ENCODE measurements at regions not wholly inside any gene's neighbourhood (a gene's known extent, or its start where the extent isn't known, plus 50 kb on each side); places are given as distances from the start of the nearest gene placed in this dataset.

DNA sequence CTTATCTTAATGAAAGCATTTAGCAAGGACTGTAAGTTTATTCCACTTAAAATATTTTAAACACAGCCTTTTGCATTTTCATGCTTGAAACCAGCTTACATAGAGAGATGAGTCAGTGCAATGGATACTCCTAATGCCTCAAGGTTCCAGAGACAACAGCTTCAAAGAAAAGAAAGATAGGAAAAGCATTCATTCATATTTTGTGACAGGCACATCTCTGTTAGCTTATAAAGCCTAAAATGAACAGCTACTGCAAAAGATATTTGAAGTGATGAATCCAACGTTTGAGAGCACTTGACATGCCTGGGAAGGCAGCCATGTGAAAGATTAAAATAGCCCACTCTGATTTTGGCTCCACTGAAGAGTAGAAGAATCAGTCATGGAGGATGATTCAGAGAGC, 814.5 kb downstream of the RPS29 start:
- DNase-seq (no peak), ATAC-seq (replicated peaks) (no peak)
- Mint-ChIP-seq H3K27ac (no peak overlapping the region), H3K36me3 (no peaks in the 10 kb centered on the region), H3K4me3 (no peak overlapping the region), H3K4me1 (no peaks in the 10 kb centered on the region), H3K9me3 (peaks cover 7 to 14% of the 10 kb centered on the region in 2 donors), H3K27me3 (no peaks in the 10 kb centered on the region)

DNA sequence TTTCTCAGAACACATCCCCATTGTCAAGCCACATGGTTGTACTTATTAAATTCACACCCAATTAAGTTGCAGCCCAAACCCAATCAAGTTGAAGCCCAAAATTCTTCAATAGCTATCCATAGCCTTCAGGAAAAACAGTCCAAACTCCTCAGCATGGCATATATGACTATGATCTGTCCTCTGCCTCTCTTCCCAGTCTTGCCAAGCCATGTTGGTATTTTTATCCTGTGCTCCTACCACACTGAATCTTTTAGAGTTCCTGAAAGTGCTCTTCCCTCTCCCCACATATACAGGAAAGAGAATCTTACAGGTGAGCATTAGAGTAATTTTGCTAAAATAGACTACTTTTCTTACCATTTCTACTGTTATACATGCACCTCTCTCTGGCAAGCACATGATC, 834.9 kb downstream of the RPS29 start:
- Mint-ChIP-seq H3K27ac (no peak overlapping the region), H3K27me3 (no peaks in the 10 kb centered on the region), H3K4me3 (no peak overlapping the region), H3K36me3 (no peaks in the 10 kb centered on the region), H3K4me1 (no peaks in the 10 kb centered on the region), H3K9me3 (peaks cover 4 to 5% of the 10 kb centered on the region in 2 donors)
- DNase-seq (no peak), ATAC-seq (replicated peaks) (no peak)

DNA sequence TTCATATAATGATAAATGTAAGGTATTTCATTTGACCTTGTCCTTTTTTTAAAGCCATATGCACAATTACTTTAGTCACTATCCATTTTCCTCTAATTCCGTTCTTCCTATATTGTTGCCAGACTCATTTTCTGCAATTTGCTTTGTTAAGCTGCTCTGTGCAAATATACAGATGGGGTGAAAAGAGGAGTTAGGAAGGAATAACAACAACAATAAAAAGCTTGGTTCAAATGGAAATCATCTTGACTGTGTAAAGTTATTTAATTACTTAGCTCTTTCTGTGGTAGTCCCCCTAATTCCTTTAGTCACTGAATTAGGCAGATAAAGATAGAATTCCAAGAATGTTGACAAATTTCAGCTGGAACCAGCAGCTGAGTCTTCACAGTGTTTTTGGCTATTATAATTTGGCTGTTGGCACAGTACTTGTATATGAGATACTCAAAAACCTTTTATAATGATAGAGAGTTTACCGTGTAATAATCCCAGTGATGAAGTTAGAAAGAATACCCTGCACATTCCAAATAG, 838.0 kb downstream of the RPS29 start:
- Mint-ChIP-seq H3K9me3 (peaks cover 0 to 2% of the 10 kb centered on the region in 2 donors), H3K27me3 (no peaks in the 10 kb centered on the region), H3K27ac (no peak overlapping the region), H3K4me3 (no peak overlapping the region), H3K4me1 (no peaks in the 10 kb centered on the region), H3K36me3 (no peaks in the 10 kb centered on the region)
- DNase-seq = no peak
- ATAC-seq (replicated peaks) = no peak

DNA sequence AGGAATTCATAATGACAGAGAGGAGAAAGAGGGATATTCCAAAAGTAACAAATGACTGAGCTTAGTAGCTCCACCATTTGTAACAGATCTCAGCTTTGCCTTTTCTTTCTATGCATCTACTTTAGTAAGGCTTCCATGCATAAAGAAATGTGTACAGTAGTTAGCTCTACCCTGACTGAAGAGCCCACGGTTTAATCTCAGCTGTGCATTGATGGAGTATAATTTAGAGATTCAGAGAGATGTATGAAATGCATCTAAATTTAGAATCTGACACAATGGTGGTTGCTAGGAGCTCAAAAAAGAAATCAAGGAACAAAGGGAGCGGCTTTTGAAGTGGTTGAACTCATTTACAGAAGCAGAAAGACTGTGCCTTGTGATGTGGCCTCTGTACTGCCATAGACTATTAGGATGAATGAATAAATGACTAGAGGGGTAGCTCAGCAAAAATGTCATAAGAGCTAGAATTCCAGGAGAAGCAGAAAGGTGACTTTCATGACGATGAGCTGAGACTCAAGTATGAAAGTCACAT, 838.6 kb downstream of the RPS29 start:
- H3K27ac Mint-ChIP-seq = no peak overlapping the region
- H3K4me1 Mint-ChIP-seq = no peaks in the 10 kb centered on the region
- no peak for ATAC-seq (replicated peaks)

DNA sequence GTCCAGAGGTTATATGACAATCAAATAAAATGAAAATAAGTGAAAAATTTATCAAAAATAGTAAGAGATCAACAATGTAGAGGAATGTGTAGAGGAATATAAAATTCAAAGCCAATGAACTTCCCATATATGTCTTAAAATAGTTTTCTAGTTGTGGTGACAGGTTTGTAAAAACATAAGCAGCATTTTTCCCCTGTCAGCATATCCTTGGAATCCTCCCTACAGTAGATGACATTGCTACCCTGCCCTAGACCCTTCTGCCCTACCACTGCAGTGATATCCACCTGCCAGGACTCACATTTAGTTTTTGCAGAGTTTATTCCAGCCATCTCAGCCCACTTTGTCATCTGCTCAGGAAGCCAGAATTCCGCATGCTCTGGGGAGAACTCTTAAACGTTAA, 842.0 kb downstream of the RPS29 start:
- no peak overlapping the region for H3K4me3 Mint-ChIP-seq
- no peaks in the 10 kb centered on the region for H3K27me3 Mint-ChIP-seq
- no peak overlapping the region for H3K27ac Mint-ChIP-seq
- no peaks in the 10 kb centered on the region for H3K36me3 Mint-ChIP-seq
- H3K9me3 Mint-ChIP-seq = peaks cover 0 to 2% of the 10 kb centered on the region in 2 donors
- no peaks in the 10 kb centered on the region for H3K4me1 Mint-ChIP-seq
- DNase-seq = no peak
- ATAC-seq (replicated peaks) = no peak

More for the DNA sequence above, 838.6 kb downstream of the RPS29 start:
- Mint-ChIP-seq H3K4me3 (no peak overlapping the region), H3K27me3 (no peaks in the 10 kb centered on the region), H3K36me3 (no peaks in the 10 kb centered on the region), H3K9me3 (peaks cover 0 to 2% of the 10 kb centered on the region in 2 donors)
- DNase-seq = no peak

DNA sequence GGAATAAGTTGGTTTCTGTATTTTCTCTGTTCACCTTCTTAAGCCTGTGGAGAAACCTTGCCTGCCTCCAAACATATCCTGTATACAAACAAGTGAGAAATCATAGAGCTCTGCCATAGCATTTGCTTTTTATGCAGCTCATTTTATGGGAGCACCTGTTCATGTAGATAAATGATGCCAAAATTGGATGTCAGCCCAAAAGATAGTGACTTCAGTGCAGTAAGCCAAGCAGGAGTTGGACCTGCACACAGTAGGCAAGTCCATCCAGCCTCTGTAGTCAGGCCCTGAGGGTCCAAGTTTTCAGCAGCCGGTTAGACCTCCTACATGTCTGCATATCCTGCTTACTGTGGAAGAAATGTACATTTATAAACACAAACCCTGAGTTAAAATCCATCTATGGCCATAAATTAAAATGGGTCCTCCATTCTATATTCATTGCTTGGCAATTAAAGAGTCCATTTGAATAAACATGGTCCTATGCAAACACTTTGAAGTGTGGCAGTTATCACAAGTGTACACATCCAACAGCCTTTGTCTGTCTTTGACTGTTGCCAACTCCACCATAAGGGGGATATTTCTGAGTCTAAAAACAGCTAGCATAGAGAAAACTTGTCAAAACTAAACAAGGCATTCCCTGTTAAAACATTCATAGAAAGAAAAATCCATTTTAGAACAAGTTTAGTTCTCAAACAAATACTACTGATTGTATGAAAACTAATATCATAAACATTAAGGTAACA, 847.8 kb downstream of the RPS29 start:
- Mint-ChIP-seq H3K4me1 (no peaks in the 10 kb centered on the region), H3K4me3 (no peak overlapping the region), H3K36me3 (no peaks in the 10 kb centered on the region), H3K9me3 (peaks cover 6 to 11% of the 10 kb centered on the region in 2 donors), H3K27ac (no peak overlapping the region), H3K27me3 (no peaks in the 10 kb centered on the region)
- ATAC-seq (replicated peaks) (no peak), DNase-seq (no peak)

DNA sequence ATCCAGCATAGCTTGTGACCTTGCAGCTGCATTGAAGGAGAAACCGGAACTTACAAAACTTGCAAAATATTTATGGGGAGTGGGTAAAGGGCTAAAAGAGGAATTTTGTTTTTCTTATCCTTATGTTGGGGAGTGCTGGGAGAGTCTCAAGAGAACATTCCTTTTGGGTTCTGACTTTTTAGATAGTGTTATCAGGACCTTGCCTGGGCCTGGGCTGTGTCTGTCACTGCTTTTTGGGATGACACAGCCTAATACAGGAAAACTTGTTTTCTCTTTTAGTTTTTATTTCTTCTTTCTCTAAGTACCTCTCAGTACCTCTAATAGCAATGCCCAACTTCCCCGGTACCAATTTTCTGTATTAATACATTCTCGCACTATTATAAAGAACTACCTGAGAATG, 850.6 kb downstream of the RPS29 start:
- H3K27ac Mint-ChIP-seq = no peak overlapping the region

DNA sequence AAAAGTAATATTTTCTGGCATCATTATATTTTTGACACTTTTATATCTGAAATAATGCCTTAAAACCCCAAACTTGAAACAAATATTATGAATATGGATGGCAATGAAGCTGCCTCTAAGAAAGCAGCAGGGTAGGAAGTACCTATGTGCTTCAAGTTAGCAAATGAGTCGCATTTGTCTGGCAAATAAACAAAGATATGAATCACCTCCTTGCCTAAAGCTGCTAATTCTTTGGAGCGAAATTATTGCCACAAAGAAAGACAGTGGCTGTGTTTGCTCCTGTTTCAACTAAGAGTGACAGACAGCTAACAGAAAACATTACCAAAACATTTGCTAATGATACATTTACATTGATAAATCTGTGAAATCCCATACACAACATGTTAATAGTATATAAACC, 854.9 kb downstream of the RPS29 start:
- DNase-seq = no peak
- no peak for ATAC-seq (replicated peaks)
- no peaks in the 10 kb centered on the region for H3K36me3 Mint-ChIP-seq
- no peaks in the 10 kb centered on the region for H3K27me3 Mint-ChIP-seq
- H3K27ac Mint-ChIP-seq = no peak overlapping the region
- H3K9me3 Mint-ChIP-seq = peaks cover 6 to 11% of the 10 kb centered on the region in 2 donors
- H3K4me3 Mint-ChIP-seq = no peak overlapping the region
- no peaks in the 10 kb centered on the region for H3K4me1 Mint-ChIP-seq

More for the DNA sequence above, 850.6 kb downstream of the RPS29 start:
- H3K36me3 Mint-ChIP-seq = no peaks in the 10 kb centered on the region
- no peaks in the 10 kb centered on the region for H3K27me3 Mint-ChIP-seq
- ATAC-seq (replicated peaks) (no peak), DNase-seq (no peak)
- H3K9me3 Mint-ChIP-seq = peaks cover 6 to 11% of the 10 kb centered on the region in 2 donors
- H3K4me3 Mint-ChIP-seq = no peak overlapping the region
- no peaks in the 10 kb centered on the region for H3K4me1 Mint-ChIP-seq

DNA sequence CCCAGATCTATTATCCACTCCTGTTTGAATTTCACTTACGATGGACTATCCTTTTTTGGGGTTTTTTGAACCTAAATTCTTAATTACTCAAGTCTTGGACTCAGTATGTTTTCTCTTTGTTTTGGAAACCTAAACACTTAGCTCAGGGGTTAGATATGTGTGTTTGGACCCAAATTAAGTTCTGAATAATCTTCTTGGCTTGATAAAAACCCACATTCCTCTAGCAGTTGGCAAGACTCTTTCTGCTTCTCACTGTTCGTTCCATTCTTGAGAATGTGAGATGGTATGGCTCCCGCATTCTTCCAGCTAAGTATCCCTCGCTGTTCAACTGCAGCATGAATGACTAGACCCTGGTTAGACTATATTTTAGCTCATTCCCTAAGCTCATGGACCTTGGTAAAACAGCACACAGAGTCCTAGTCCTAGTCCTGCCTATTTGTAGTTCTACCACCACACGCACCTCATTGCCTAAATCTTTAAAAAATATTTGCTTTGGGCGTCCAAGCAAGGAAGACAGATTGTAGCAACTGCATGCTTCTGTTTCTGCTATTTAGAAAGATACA, 860.0 kb downstream of the RPS29 start:
- no peaks in the 10 kb centered on the region for H3K36me3 Mint-ChIP-seq
- no peaks in the 10 kb centered on the region for H3K9me3 Mint-ChIP-seq
- no peaks in the 10 kb centered on the region for H3K4me1 Mint-ChIP-seq
- DNase-seq = no peak
- H3K4me3 Mint-ChIP-seq = no peak overlapping the region
- H3K27ac Mint-ChIP-seq = no peak overlapping the region
- H3K27me3 Mint-ChIP-seq = no peaks in the 10 kb centered on the region
- no peak for ATAC-seq (replicated peaks)

DNA sequence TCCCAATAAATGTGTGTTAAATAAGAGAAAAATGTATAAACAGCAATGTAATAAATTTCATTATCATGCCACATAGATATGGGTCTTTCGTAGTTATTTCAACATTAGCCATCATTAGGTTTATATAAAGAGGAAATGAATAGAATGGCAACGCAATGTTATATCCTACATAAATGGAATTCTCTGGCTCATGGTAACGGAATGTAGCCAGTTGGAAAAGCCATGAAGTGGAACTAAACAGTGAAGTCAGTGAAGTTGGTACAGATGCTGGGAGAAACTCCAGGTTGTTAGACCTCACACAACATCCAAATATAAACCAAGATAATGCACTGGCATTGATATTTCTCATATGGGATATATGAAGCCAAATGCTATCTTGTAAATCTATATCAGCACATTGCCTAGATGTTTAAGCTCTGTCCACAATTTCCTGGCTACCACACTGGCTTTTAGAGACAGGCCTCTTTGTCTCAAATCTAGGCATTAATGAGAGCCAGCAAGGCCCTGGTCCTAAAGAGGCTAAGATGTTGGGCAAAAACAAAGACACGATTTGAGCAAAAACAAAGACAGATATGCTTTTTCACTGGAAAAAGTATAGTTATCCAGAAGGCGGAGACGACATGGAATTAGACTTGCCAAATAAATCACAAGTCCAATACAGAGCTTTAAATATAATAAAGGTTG, 861.0 kb downstream of the RPS29 start:
- ATAC-seq (replicated peaks) (no peak), DNase-seq (no peak)
- Mint-ChIP-seq H3K4me1 (no peaks in the 10 kb centered on the region), H3K27me3 (no peaks in the 10 kb centered on the region), H3K27ac (no peak overlapping the region), H3K36me3 (no peaks in the 10 kb centered on the region), H3K9me3 (no peaks in the 10 kb centered on the region), H3K4me3 (no peak overlapping the region)

DNA sequence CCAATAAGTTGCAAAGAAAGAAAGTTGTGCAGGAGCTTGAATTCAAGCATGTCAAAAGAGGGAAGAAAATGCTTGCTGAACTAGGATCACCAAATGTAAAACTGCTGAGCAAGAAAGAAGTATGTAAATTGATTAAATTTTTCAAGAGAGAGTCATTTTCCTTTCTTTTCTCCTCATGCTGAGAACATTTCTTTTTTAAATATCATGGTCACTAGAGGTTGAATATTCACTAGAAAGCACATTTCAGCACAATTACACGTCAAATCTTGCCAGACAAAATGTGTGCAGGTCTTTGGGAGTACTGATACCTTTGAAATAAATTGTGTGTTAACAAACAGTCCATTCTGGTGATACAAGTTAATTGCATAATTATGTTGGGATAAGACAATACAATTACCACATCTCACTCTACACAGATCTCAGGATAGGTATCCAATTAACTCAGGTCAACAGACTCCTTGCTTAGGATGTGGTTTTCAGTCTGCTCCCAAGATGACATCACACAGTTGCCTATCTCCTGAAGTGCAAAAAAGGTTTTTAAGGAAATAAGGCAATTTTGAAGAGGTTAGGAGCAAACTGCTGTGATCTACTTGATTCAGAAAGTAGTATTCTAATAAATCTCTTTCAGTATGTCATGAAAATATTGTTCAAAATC, 862.2 kb downstream of the RPS29 start:
- no peaks in the 10 kb centered on the region for H3K36me3 Mint-ChIP-seq
- no peak for DNase-seq
- no peaks in the 10 kb centered on the region for H3K4me1 Mint-ChIP-seq
- H3K27ac Mint-ChIP-seq = no peak overlapping the region
- H3K9me3 Mint-ChIP-seq = no peaks in the 10 kb centered on the region
- no peaks in the 10 kb centered on the region for H3K27me3 Mint-ChIP-seq
- no peak overlapping the region for H3K4me3 Mint-ChIP-seq
- no peak for ATAC-seq (replicated peaks)

DNA sequence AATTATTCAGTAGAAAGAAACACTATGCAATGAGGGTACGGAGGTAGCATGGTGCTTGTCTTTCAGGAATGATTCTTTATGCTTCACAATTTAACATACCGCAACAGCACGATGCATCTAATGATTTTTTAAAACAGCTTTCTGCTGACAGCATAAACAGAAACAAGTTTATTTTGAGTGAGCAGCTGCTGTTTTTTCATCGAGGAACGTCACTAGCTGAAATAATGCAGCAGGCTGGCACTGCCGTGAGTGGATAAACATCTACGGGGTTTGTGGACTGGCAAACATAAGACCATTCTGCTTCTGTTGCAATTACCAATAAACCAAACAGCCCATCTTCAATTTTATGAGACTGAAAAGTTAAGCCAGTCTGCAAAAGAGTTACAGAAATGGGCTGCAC, 871.8 kb downstream of the RPS29 start:
- Mint-ChIP-seq H3K27ac (no peak overlapping the region), H3K27me3 (peaks cover 0 to 7% of the 10 kb centered on the region in 2 donors), H3K36me3 (no peaks in the 10 kb centered on the region), H3K4me1 (no peaks in the 10 kb centered on the region), H3K9me3 (no peaks in the 10 kb centered on the region), H3K4me3 (no peak overlapping the region)
- DNase-seq (no peak), ATAC-seq (replicated peaks) (no peak)

DNA sequence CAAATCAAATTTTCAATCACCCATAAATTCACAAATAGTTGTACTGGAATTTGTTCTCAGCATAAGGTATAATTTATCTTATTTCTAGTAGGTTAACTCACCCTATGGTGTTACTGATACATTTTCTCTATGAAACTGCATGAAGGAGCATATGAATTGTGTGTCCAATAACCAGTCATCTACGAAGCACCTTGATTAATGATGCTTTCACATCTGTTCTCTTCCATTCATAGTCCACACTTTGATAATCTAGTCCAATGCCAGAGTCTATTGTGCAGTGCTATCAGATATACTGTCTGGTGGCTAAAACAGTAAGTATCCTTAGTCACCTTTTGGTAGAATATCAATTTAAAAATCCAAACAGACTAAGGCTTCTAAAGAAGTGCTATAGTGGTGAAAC, 876.0 kb downstream of the RPS29 start:
- Mint-ChIP-seq H3K4me1 (no peaks in the 10 kb centered on the region), H3K4me3 (no peak overlapping the region), H3K9me3 (no peaks in the 10 kb centered on the region), H3K27me3 (no peaks in the 10 kb centered on the region), H3K36me3 (no peaks in the 10 kb centered on the region), H3K27ac (no peak overlapping the region)
- no peak for ATAC-seq (replicated peaks)
- DNase-seq = no peak

DNA sequence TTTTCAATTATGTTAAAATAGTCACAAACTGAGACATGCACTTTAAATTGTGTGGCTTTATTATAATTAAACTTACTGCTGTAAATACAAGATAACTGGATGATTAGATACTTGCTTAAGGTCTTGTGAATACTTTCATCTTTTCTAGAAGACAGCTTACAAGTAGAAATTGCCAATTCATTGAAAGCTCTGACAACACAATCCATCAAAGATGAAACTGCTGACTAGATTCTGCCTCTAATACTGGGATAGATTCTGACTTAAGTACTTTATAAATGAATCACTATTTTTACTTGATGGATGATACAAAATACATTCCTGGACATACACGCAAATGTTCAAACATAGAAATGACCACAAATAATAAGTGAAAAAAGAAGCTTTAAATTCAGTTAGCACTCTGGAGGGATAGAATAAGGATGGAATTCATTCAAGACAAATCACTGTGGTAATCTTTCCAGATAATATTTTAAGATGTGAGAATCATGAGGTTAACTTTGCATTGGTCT, 876.8 kb downstream of the RPS29 start:
- DNase-seq (no peak), ATAC-seq (replicated peaks) (no peak)
- Mint-ChIP-seq H3K4me1 (no peaks in the 10 kb centered on the region), H3K27me3 (no peaks in the 10 kb centered on the region), H3K4me3 (no peak overlapping the region), H3K27ac (no peak overlapping the region), H3K36me3 (no peaks in the 10 kb centered on the region), H3K9me3 (no peaks in the 10 kb centered on the region)

Data from stimulated activated naive B cell treated with anti-CD40 and anti-IgM and Interleukin-4, amounts not matched to agents 10 μg/mL and 1 μg/mL and 100 μg/mL, for 72 hours (primary cell).